Activated naive CD4-positive, alpha-beta T cell treated with anti-CD3 and anti-CD28 coated beads, Interleukin-2, amount 50 U/mL, for 72 hours (primary cell): ENCODE measurements at regions not wholly inside any gene's neighbourhood (a gene's known extent, or its start where the extent isn't known, plus 50 kb on each side); places are given as distances from the start of the nearest gene placed in this dataset.

Experiments
- ATAC-seq, 2 donors: fragments of 150-1000 bp; cut with Tn5 transposase; 2 replicates each; pipeline ENCODE4 v1.10.0; 2021; ENCODE audit warnings: mild to moderate bottlenecking in 2 of 2, moderate library complexity in 2 of 2
- DNase-seq, 2 donors: peaks; one replicate each; pipeline ENCODE4 v3.0.0; 2021 to 2022; ENCODE audit warnings: low spot score in 2 of 2
- H3K27ac Mint-ChIP-seq, 2 donors: one replicate each; pipeline ENCODE4 v1.8.0; 2022; ENCODE audit warnings: mild to moderate bottlenecking in 2 of 2, mixed read lengths in 2 of 2
- H3K36me3 Mint-ChIP-seq, 2 donors: one replicate each; pipeline ENCODE4 v1.8.0; 2022; ENCODE audit warnings: mixed read lengths in 2 of 2
- H3K9me3 Mint-ChIP-seq, 2 donors: one replicate each; pipeline ENCODE4 v1.8.0; 2022; ENCODE audit warnings: mixed read lengths in 2 of 2

DNA sequence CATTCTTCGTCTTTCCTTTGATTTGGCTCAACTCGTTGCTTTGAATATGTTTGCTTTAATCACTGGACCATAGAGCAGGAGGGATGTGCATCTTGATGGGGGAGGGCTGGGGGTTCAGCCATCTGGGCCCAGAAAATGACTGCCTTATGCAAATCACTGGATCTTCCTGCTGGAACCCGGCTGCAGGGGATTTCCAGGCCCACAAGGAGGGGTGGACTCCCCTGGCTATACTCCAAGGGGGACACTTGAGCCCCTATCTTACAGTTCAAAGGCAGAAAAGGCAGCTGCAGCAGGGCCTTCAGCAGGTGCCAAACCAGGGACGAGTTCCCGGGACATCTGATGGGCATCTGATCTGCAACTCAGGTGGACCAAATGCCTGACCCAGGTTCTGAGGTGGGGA is 122.5 kb downstream of the DICER1 start:
- Mint-ChIP-seq H3K27ac (peak overlapping the region in 1 of 2 donors; percentile 39), H3K9me3 (no peaks in the 10 kb centered on the region), H3K36me3 (peaks cover 0 to 4% of the 10 kb centered on the region in 2 donors)
- no peak for DNase-seq
- ATAC-seq: no peak

DNA sequence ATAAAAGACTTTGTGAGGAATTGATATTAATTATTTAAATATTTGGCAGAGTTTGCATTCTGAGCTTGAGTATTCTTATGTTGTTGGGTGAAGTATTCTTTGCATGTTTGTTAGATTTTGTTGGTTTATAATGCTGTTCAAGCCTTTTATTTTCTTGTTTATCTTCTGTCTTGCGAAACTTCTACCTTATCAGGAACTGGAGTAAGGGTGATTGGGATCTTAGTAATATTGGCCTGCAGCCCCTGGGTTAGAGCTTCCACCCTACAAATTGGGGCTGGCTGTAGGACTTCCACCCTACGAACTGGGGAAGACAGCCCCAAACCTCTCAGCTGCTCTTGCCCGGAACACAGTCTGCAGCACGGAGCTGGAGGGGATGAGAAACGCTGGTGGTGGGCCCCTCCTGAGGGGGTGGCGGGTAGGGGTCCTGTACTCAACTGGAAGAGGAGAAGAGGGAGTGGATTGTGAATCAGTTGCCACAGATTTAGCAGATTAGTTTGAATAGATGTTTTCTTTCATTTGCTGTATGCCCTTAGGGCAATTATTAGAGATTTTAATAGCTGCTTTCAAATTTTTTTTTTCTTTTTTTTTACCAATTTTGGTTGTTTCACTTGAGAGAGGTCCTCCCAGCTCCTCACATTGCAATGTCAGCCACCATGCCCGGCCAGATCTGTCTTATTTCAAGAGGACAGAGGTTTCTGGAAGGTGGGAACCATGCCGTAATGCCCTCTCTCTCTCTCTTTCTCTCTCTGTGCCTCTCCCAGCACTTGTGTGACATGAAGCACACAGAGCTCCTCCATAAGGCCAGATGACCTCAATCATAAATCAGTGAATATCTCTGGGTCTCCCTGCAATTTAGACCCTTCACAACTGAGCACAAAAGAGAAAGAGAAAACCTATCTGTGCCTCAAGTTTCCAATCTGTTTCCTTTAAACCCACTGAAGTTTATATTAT is 123.4 kb downstream of the DICER1 start:
- no peak overlapping the region for H3K27ac Mint-ChIP-seq
- H3K36me3 Mint-ChIP-seq: peaks cover 0 to 4% of the 10 kb centered on the region in 2 donors
- no peak for ATAC-seq

DNA sequence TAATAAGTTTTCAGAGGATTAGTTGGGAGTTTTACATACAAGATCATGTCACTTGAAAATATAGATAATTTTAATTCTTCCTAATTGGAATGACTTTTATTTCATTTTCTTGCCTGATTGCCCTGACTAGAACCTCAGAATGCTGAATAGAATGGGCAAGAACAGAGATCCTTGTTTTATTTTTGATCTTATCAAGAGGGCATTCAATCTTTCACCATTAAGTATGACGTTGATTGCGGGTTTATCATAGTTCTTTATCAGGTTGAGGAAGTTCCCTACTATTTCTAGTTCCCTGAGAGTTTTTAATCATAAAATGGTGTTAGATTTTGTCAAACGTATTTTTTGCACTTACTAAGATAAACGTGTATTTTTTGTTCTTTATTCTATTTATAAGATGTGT is 124.3 kb downstream of the DICER1 start:
- Mint-ChIP-seq H3K36me3 (peaks cover 0 to 4% of the 10 kb centered on the region in 2 donors), H3K27ac (no peak overlapping the region), H3K9me3 (peaks cover 0 to 6% of the 10 kb centered on the region in 2 donors)
- ATAC-seq: no peak
- DNase-seq: no peak

More for the DNA sequence above, 123.4 kb downstream of the DICER1 start:
- no peak for DNase-seq
- peaks cover 0 to 4% of the 10 kb centered on the region in 2 donors for H3K9me3 Mint-ChIP-seq

DNA sequence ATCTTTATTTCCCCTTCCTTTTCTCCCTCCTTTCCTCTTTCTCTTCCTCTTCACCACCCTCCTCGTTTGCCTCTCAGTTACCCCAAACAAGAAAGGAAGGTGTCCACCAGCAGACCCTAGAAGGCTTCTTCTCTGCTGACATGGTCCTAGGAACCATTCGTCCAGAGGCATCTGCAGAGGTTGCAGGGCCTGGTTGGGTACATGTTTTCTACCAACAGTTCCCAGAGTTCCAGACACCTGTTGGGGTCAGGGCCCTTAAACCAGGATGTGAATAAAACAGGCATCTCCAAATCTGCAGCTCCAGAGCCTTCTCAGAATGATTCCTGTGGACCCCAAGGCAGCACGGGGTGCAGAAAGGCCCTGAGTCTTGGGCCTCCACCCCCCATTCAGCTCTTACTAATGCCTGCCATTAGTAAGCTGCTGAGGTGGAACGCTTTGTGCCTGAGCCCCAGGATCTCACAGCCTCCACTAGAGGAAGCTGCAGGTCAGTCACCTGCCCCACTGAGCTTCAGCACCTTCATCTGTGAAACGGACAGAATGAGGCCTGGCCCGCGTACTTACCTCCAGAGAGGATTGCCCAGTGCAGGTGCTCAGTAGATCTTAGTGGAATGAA is 130.4 kb downstream of the DICER1 start:
- Mint-ChIP-seq H3K36me3 (peaks cover 0 to 4% of the 10 kb centered on the region in 2 donors), H3K27ac (no peak overlapping the region), H3K9me3 (peaks cover 0 to 6% of the 10 kb centered on the region in 2 donors)
- ATAC-seq: no peak
- DNase-seq: no peak

DNA sequence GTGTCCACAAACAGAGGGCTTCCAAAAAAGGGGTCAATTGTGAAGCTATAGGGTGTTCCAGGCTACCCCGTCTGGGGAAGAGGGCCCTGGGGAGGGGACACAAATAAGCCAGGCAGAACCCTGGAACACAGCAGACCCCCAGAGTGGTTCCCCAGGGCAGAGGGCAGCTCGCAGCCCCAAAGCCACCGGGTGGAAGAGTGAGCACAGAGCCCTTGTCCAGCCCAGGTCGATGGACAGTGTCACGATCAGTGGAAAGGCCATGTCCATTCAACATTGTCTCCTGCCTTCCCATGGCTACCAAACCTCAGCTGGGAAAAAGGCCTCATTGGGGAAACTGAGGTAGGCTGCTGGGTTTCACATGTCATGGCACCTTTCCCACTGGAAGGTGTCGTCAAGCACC is 131.4 kb downstream of the DICER1 start:
- Mint-ChIP-seq H3K27ac (no peak overlapping the region), H3K9me3 (peaks cover 0 to 6% of the 10 kb centered on the region in 2 donors), H3K36me3 (peaks cover 0 to 4% of the 10 kb centered on the region in 2 donors)
- DNase-seq: no peak
- ATAC-seq: no peak

DNA sequence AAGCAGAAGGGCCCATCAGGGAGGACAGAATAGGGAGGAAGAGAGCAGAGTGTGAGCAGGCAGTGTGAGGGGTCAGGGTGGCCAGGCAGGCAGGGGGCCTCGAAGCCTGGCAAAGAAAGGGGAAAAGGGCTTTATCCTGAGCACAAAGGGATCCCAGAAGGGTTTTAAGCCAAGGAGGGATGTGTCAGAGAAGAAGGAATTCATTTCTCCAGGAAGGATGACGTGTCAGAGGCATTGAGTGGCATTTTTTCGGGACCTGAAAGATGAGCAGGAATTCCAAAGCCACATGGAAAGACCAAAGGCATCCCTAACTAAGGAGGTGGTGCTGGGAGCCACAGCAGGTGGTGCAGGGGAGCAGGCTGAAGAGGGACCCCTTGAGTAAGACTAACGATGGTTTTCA is 132.1 kb downstream of the DICER1 start:
- DNase-seq: no peak
- Mint-ChIP-seq H3K9me3 (peaks cover 0 to 6% of the 10 kb centered on the region in 2 donors), H3K36me3 (peaks cover 0 to 4% of the 10 kb centered on the region in 2 donors), H3K27ac (no peak overlapping the region)
- no peak for ATAC-seq

DNA sequence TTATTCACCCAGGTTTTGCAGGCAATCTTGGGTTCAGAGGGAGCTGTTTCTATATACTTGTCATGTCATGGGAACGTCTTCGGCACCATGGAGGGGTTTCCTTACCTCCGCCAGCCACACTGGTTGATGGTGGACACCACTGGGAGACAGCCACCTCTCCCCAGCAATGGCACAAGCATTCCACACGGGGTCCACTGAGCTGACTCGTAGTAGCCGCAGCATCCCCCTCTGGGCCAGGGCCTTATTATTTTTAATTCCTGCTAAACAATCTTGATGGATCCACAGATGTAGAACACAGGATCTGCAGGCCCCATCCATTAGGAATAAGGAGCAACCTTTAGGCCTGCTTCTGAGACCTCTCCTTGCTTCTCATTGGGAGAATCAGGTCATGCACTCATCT is 132.9 kb downstream of the DICER1 start:
- peaks cover 0 to 6% of the 10 kb centered on the region in 2 donors for H3K9me3 Mint-ChIP-seq
- peaks cover 0 to 4% of the 10 kb centered on the region in 2 donors for H3K36me3 Mint-ChIP-seq
- DNase-seq: no peak
- ATAC-seq: no peak
- no peak overlapping the region for H3K27ac Mint-ChIP-seq

DNA sequence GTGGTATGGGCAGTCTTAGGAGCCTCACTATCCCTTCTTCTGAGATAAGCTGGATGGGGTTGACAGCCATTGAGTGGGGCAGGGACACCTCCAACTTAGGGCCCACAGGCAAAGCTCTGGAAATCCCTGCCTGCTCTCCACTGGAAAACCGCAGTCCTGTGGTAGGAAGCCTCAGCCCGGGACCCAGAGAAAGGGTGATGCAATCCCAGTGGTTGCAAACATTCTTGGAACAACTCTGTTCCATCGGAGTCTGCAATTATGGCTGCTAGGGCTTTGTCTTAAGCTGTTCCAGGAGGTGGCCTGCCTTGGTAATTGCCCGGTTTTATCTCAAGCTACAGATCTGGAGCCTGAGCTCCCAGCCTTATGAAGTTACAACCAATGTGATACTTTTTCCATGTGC is 133.4 kb downstream of the DICER1 start:
- Mint-ChIP-seq H3K27ac (no peak overlapping the region), H3K9me3 (peaks cover 0 to 2% of the 10 kb centered on the region in 2 donors), H3K36me3 (peaks cover 0 to 4% of the 10 kb centered on the region in 2 donors)
- DNase-seq (no peak), ATAC-seq (no peak)

DNA sequence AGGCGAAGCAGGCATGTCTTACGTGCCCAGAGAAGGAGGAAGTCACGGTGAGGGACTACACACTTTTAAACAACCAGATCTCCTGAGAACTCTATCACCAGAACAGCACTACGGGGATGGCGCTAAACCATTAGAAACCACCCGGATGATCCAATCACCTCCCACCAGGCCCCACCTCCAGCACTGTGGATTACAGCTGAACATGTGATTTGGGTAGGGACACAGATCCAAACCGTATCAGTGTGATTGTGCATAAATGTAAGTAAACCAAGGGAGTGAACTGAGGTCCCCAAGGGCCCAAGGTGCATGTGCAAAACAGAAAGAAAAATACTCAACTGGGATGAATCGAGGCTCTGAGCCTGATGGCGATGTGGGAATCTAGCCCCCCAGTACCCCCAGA is 134.2 kb downstream of the DICER1 start:
- Mint-ChIP-seq H3K36me3 (peaks cover 0 to 4% of the 10 kb centered on the region in 2 donors), H3K27ac (no peak overlapping the region), H3K9me3 (no peaks in the 10 kb centered on the region)
- no peak for DNase-seq
- ATAC-seq: no peak

DNA sequence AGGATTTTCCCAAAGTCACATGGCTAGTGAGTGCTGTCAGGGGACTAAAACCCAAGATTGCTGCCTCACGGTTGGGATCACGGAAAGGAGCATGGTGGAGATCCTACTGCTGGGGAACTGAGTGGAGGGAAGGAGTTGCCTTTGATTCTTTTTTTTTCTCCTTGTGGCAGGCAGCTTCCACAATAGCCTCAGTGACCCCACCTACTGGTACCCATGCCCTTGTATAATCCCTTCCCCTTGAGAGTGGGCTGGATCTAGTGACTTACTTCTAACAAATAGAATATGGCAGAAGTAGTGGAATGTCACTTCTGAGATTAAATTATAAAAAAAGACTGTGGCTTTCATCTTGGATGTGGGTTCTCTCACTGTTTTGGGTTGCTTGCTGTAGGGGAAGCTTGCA is 135.7 kb downstream of the DICER1 start:
- H3K36me3 Mint-ChIP-seq: peaks cover 0 to 4% of the 10 kb centered on the region in 2 donors
- ATAC-seq (no peak), DNase-seq (no peak)
- no peaks in the 10 kb centered on the region for H3K9me3 Mint-ChIP-seq
- H3K27ac Mint-ChIP-seq: no peak overlapping the region

DNA sequence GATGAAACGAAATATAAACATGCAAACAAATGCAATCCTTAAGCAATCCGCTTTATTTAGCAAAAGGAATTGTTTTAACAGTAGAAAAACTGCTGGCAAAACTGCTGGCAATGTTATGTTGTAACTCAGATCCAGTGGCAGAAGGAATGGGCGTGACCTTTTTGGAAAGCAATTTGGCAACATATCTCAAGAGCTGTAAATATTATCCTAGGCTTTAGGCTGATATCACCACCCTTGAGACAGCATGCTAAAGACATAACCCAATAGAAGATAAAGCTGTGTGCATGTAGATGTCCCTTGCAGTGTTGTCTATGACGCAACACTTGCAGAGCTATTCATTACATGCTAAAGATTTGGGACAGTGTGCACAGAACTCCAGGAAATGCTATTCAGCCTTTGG is 138.5 kb downstream of the DICER1 start:
- Mint-ChIP-seq H3K27ac (no peak overlapping the region), H3K9me3 (no peaks in the 10 kb centered on the region), H3K36me3 (no peaks in the 10 kb centered on the region)
- DNase-seq (no peak), ATAC-seq (no peak)

DNA sequence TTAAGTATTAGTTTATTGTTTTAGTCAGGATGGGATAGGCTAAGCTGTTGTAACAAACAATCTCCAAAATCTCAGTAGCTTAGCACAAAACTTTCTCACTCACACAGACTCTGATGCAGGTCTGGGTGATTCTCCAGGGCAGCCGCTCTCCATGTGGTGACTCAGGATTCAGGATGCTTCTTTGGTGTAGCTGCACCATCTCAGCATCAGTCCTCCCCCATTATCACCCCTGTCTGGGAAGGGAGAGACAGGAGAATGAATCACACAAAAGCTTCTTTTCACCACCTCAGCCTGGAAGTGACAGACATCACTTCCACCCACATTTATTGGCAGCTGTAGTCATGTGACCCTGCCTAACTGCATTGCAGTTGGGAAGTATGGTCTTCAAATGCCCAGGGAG is 142.3 kb downstream of the DICER1 start:
- ATAC-seq: no peak
- Mint-ChIP-seq H3K9me3 (peaks cover 0 to 3% of the 10 kb centered on the region in 2 donors), H3K36me3 (no peaks in the 10 kb centered on the region), H3K27ac (no peak overlapping the region)
- no peak for DNase-seq

DNA sequence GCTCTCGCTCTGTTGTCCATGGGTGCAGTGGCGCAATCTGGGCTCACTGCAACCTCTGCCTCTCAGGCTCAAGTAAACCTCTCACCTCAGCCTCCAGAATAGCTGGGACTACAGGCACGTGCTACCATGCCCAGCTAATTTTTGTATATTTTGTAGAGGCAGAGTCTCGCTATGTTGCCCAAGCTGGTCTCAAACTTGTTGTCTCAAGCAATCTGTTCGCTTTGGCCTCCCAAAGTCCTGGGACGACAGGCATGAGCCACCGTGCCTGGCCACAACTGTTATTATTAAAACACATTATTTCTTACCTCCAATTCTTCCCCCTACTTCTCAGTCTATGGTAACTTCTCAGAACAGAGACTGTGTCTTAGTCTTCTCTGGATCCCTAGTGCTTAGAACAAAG is 143.3 kb downstream of the DICER1 start:
- peaks cover 0 to 3% of the 10 kb centered on the region in 2 donors for H3K9me3 Mint-ChIP-seq
- no peaks in the 10 kb centered on the region for H3K36me3 Mint-ChIP-seq
- no peak for DNase-seq
- ATAC-seq: no peak
- no peak overlapping the region for H3K27ac Mint-ChIP-seq

DNA sequence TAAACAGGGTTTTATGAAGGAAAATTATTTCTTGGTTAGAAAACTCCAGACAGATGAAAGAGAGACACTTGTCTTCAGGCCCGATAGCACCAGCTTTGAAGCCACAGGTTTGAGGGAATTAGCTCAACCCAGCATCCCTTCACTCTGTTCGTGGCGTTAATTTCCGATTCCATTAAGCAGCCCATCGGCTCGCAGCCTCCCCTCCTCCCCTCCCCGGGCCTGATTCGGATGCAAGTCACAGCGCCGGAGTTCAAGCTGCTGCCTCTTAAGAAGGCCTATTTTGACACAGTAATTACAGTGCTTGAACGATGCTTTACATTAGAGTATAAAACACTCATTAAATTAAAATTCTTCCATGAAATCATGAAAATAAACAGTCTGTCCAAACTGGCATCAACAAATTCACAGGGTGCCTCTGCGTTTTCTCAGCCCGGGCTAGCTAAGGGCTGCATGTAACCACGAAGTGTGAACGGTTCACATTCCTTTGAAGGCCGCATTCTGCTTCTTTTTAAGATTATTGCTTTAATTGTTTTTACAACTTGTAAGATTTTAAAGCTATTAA is 145.8 kb downstream of the DICER1 start:
- H3K36me3 Mint-ChIP-seq: no peaks in the 10 kb centered on the region
- DNase-seq: no peak
- ATAC-seq: no peak
- no peak overlapping the region for H3K27ac Mint-ChIP-seq
- H3K9me3 Mint-ChIP-seq: peaks cover 0 to 3% of the 10 kb centered on the region in 2 donors

DNA sequence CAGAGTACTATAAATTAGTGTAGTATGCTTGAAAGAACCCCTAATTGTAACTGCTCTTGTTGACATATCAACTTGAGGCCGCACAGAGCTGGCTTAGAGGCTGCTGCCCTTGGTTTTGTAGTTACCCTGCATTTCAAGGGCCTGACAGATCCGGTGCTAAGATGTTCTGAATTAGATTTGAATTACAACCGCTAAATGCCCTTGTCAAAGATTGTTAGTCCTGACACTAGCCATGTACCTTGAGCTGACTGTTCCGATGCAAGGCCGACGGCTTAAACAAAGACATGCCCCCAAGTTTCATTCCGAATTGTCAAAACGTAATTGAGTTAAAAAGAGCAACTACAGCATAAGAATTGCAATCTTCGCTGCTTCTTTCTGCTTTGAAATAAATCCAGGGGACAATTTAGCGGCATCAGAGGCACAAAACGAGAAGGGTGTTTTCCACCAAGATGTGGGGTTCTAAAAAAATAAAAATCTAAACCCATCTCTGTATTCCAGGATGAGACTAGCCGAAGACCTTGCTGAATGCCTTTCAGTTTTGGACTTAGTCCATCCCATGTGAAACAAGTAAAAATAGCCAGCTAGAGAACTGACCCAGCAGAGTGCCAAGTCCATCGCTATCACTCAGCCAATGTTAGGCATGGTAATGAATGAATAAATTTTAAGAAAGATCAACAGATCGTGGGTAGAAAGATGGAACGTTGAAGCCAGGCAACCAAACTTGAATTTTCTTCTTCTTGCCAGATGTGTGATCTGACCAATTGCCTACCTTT is 148.7 kb downstream of the DICER1 start:
- ATAC-seq (no peak), DNase-seq (no peak)
- Mint-ChIP-seq H3K27ac (no peak overlapping the region), H3K36me3 (no peaks in the 10 kb centered on the region), H3K9me3 (peaks cover 0 to 3% of the 10 kb centered on the region in 2 donors)

DNA sequence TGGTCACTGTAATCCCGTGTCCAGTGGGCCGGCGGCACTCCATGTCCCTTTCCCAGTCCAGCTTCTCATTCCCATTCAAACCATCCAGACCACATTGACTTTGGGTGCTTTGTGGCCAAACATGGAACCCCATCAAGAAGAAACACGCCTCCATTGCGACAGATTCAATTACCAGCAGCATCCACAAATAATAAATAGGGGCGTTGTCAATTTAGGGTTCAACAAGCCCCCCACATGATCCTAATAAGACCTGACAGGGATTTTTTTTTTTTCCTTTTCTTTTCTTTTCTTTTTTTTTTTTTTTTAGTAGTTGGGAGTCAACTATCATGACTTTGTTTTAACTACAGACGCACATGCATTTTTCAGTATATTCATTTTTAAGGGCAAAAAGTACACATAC is 149.4 kb downstream of the DICER1 start:
- no peak for ATAC-seq
- Mint-ChIP-seq H3K36me3 (no peaks in the 10 kb centered on the region), H3K27ac (no peak overlapping the region), H3K9me3 (no peaks in the 10 kb centered on the region)
- no peak for DNase-seq

DNA sequence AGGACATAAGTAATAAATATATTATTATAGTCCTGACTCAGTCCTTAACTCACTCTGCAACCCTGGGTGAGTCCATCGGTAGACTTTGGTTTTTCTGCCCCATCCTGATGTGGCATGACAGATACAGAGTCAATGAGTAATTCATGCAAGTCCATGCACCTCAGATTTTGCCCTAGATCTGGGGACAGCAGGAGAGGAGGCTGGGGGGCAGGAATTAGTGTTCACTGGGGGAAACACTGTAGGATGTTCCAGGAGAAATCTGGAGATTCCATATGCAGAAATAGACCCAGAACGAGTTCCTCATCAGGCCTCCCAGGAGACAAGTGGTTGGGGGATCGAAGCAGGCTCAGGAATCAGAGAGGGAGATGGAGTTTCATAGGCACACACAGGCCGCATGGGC is 150.8 kb downstream of the DICER1 start:
- DNase-seq (no peak), ATAC-seq (no peak)
- Mint-ChIP-seq H3K27ac (no peak overlapping the region), H3K36me3 (no peaks in the 10 kb centered on the region), H3K9me3 (no peaks in the 10 kb centered on the region)
